ENCODE measurements at regions not wholly inside any gene's neighbourhood (a gene's known extent, or its start where the extent isn't known, plus 50 kb on each side); places are given as distances from the start of the nearest gene placed in this dataset.

- SMC1A ChIA-PET (ENCODE audit: uncharacterized antibody, unreplicated experiment) = interaction anchor here (0.9 to 2.0 kb wide), 5 partner anchors 10 to 26 kb away, joined by 3 to 7 read pairs (median 6); no protein-coding TSS in a partner anchor
- peak overlapping the region; percentile 86 for H3K27ac ChIP-seq (ENCODE audit: control insufficient read depth, insufficient read depth)
- RAD21 ChIA-PET (ENCODE audit: unreplicated experiment) = interaction anchor here (1.0 to 1.9 kb wide), 4 partner anchors 14 to 26 kb away, joined by 3 to 6 read pairs (median 4); no protein-coding TSS in a partner anchor
Observed at GRCh38 chr12:124479680-124480468, 87.5 kb downstream of the NCOR2 start.

More at GRCh38 chr12:124479680-124480468, 87.5 kb downstream of the NCOR2 start:
- H3K4me1 ChIP-seq (ENCODE audit: control insufficient read depth, insufficient read depth, low read length) = peaks cover 62% of the 10 kb centered on the region
- ChIA-PET POLR2A (interaction anchor here (0.5 to 1.6 kb wide), 4 partner anchors 13 to 510 kb away, joined by 3 to 5 read pairs (median 4); no protein-coding TSS in a partner anchor), CTCF (interaction anchor here (1.2 to 1.5 kb wide), 2 partner anchors 14 kb away, joined by 3 to 4 read pairs; no protein-coding TSS in a partner anchor)
- peaks cover 9 to 59% of the 10 kb centered on the region in 2 experiments for H3K36me3 ChIP-seq (ENCODE audit: control insufficient read depth in 2 of 2, insufficient read depth in 2 of 2, low read length in 1 of 2)
- no peak overlapping the region for H2AFZ ChIP-seq (ENCODE audit: control insufficient read depth, low read depth, low read length)
- H3K27me3 ChIP-seq (replicated peaks in 1 of 2; ENCODE audit: control insufficient read depth in 2 of 2, insufficient read depth in 2 of 2, low read length in 1 of 2) = no peaks in the 10 kb centered on the region
- peak; percentile 90 for TF ChIP-seq MEF2B (IDR thresholded peaks at IDR 0.05; ENCODE audit: partially characterized antibody, poor library complexity, severe bottlenecking)
- no peak for TF ChIP-seq TCF3 (IDR thresholded peaks at IDR 0.05; ENCODE audit: borderline replicate concordance, insufficient read depth, low read depth, low read length)
- TF ChIP-seq ZNF207 (IDR thresholded peaks at IDR 0.05; ENCODE audit: borderline replicate concordance) = no peak
- TF ChIP-seq ZBTB33 (IDR thresholded peaks at IDR 0.05) = no peak
- peak; percentile 59; the same call in 1 of the 2 replicates for TF ChIP-seq GATAD2B (conservative IDR thresholded peaks at IDR 0.05; ENCODE audit: low read depth)
- 0 out of 2 replicates have a peak, but pooled peaks have one; percentile 52 for TF ChIP-seq RB1 (IDR thresholded peaks at IDR 0.05; ENCODE audit: borderline replicate concordance)
- TF ChIP-seq DPF2 (IDR thresholded peaks at IDR 0.05) = peak; percentile 82
- TF ChIP-seq STAT3 (IDR thresholded peaks at IDR 0.05; ENCODE audit: low read depth, low read length) = no peak
- H3K9ac ChIP-seq (ENCODE audit: control insufficient read depth, insufficient read depth, low read length) = no peak overlapping the region; the same call in 1 of the 2 replicates
- peaks cover 37% of the 10 kb centered on the region for H3K9me3 ChIP-seq (replicated peaks; ENCODE audit: control insufficient read depth, insufficient read depth, low read length)
- in situ Hi-C loops (cut with MboI) (no loop called here), intact Hi-C loops (cut with micrococcal nuclease; ENCODE audit: unreplicated experiment) (loop anchor here (1.0 to 5.0 kb wide), 4 partner anchors 15 to 292 kb away; partner anchors contain the start of gene NCOR2)
- H3K79me2 ChIP-seq (ENCODE audit: control insufficient read depth, insufficient read depth, low read length) = peaks cover 24% of the 10 kb centered on the region
- peak overlapping the region; percentile 51 for H3K4me3 ChIP-seq
- WGBS (ENCODE audit: insufficient coverage, insufficient replicate concordance, low lambda C conversion rate, missing lambda C conversion rate) = 57% methylated on average over 18 of the region's 19 CpGs
- BruUV-seq (replicated peaks) = no TSS peak
- DNase-seq (ENCODE audit: low read depth, low spot score) = no peak
- no peaks in the 10 kb centered on the region for H4K20me1 ChIP-seq (ENCODE audit: control insufficient read depth, insufficient read depth)
- FAIRE-seq = no peak
- ATAC-seq = peak; percentile 52
- H3K4me2 ChIP-seq (ENCODE audit: control insufficient read depth, insufficient read depth) = peak overlapping the region; percentile 88

Data from GM12878 (cell line).